SHP77 (cell line): ENCODE measurements at regions not wholly inside any gene's neighbourhood (a gene's known extent, or its start where the extent isn't known, plus 50 kb on each side); places are given as distances from the start of the nearest gene placed in this dataset.

Experiments
- DNase-seq, 2 experiments: peaks; one replicate each; lab custom pipeline; 2025; lab: John Stamatoyannopoulos, UW

DNA sequence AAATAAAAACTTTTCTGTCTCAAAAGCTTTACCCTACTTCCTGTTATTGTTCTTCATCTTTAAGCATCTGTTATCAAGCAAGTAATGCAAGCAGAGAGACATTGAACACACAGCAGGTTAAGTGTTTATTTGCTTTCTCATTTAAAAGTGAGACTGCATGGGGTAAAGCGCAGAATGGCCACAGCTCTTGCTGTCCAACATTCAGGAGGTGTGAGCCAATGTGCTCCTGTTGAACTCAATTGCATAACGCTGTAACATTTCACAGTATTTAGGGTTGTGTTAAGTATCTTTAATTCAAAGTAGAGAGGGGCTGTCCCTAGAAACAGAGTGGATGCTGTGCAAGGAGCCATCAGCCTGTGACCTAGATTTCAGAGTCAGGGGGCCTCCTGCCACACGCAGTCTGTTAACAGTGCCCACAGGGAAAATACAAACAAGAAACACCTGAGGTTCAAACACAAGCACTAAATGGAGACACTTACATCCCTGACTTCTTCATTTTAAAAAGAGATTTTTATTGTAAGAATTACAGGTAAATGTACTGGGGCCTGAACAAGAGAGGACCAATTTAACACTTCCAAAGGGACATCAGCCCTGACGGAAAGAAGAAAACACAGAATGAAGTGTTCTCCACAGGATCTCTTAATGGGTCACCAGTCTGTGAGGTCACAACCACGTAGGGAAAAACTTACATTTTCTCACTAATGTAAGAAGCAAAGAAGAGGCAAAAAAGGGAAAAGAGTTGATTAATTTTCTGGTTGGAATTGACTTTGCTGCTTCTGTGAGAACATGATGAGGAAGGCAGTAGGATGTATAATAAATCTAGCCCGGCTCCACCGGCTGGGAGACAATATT lies 815.1 kb downstream of the VGLL3 start:
- DNase-seq: no peak

DNA sequence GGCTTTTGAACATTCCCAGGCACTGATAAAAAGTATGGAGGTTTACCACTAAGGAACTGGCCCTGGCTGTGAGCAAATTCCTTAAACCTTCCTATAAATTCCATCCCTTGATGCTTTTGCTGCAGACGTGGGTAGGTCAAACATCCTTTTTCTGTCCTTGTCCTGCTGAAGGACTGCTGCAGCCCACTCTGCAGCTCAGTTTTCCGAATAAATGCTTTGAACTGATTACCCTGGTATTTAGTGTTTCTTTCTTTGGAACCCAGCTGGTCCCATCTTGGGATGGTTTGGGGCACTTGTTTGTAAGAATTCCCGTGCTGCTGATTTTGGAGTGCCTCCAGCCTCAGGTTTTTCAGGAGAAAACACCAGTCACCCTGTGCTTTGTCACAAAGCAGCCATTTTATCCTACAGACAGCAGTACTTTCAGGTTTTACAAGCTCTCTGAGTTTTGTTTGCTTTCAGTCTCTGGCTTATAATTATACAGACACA lies 815.9 kb downstream of the VGLL3 start:
- DNase-seq: no peak

DNA sequence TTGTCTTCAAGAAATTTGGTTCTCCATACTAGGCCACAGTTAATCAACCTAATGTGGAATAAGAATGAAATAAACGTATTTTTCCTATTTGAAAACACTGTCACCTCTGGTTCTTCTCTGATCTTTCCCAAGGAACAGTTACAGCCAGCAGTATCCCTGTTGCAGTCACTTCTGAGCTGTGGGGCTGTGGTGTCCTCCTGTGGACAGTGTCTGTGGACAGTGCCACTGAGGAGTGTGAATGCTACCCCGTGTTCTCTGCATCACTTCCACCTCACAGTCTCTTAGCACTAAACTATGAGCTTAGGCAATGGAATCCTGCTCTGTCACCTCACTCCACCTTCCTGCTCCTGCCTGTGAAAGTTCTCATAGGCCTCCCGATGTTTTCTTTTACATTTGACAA lies 817.5 kb downstream of the VGLL3 start:
- no peak for DNase-seq

DNA sequence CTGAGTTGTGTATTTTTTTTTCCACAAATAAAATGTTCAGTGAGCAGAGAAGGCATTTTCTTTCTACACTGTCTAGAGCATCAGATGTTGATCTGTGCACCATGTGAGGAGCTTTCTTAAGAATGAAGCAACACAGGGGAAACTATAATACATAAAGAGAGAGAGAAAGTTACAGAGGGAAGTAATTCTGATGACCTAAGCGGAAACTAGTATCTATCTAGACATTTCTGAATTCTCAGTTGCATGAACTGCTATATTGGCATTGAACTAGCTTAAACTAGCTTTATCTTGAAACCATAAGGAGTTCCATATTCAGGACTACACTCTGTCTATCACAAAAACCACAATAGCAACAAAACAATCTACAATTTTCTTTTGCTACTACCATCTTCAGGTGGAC lies 822.4 kb downstream of the VGLL3 start:
- no peak for DNase-seq

DNA sequence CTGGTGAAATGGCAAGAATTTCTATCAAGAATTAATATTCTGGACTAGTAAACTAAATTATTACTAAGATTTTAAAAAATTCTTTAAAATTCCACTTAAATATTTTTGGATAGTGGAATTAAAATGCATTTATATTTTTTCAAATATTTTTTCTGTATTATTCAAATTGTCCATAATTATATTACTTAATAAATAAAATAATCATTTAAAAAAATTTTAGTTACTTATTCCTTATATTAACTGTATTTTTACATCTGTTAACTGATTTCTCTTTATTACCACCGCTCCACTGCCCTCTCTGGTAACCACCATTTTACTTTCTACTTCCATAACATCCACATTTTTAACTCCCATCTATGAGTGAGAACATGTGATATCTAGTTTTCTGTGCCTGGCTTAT lies 828.4 kb downstream of the VGLL3 start:
- DNase-seq: no peak

DNA sequence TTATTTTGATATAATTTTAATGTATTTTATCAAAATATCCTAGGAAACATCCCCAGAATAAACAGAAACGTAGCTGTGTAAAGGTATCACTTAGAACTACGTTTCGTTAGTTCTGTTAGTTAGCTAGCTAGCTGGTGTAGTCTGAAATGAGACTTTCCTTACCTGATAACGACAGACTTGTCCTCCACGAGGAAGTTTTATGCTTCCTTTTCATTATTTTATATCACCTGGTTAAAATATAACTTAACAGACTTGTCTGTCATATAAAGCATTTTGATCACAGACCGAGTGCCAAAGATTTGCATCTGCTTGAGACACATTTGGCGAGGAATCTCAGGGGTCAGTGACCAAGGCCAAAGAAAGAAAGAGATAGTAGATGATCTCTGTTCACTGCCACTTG lies 829.5 kb downstream of the VGLL3 start:
- DNase-seq: no peak

DNA sequence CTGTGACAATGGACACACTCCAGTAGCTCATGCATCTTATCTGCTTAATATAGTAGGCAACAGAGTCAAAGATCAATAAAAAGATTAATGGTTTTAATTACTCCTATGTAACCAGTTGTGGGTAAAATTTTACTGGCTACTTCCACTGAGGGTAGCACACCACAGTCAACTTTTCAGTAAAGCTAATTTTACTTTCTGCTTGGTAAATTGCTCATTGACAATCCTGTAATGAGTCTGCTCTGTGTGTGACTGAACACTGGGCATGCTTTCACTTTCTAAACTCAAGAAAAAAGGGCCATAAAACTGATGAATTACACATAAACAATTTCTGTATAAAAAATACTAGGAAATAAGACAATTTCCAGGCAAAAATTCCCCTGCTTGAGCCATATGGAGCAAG lies 838.3 kb downstream of the VGLL3 start:
- no peak for DNase-seq

DNA sequence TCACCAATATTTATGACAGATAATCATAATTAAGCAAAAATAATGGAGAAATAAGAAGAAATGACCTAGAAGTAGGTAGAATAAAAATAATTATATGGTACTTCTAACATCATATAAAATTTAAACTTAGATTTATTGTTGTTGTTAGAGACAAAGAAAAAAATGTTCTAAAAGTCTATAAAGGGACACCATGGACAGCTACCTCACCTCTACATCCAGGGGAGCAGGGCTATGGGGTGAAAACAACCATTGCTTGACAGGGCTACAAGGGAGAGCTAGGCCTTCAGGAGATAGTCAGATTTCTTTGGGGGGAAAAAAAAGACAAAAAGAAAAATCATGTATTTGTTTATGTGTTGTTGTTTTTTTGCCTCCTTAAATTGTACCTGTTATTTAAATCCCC lies 841.9 kb downstream of the VGLL3 start:
- no peak for DNase-seq

DNA sequence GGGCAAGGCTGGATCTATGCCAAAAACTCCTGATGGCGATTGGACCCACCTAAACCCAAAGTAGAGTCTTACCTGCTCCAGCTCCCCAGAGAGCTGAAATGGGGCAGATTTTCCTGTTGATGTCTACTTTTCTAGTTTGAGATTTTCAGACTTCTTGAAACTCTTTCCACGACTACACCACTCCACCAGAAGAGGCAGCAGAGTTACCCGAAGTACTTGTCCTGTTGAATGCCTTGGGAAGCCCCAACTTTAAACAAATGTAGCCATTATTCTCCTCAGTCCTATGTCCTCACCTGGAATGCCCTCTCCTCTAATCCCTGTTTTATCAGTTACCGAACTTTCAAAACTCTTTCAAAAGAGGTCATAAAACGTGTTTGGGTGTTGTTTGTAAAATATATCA lies 843.8 kb downstream of the VGLL3 start:
- DNase-seq: no peak

DNA sequence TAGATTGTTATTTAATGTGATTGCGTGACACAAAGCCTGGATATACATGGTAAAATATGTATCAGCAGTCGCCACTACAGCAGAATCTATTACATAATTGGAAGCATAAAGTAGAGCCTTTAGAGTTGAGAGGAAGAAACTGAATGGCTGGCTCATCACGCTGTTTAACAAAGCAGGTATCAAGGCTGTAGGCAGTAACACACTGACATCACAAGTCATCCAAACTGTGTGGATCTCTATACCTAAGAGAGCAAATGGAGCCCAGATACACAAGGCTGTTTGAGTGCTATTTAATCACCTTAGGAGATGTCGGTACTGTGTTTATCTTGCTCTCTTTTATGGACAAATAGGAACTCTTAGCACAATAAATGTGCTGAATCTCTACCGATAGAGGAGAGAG lies 864.4 kb downstream of the VGLL3 start:
- DNase-seq: no peak
